ENCODE measurements at regions not wholly inside any gene's neighbourhood (a gene's known extent, or its start where the extent isn't known, plus 50 kb on each side); places are given as distances from the start of the nearest gene placed in this dataset.
"Not testable (repeated sequence)": the region's sequence is repeated elsewhere in the genome, so short reads cannot be mapped to it uniquely, and the experiment has no call there.

DNA sequence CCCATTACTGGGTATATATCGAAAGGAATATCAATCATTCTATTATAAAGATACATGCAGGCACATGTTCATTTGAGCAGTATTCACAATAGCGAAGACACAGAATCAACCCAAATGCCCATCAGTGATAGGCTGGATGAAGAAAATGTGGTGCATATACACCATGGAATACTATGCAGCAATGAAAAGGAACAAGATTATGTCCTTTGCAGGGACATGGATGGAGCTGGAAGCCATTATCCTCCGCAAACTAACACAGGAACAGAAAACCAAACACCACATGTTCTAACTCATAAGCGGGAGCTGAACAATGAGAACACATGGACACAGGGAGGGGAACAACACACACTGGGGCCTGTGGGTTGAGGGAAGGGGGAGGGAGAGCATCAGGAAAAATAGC is 434.3 kb downstream of the BUD13 start:
- not testable (repeated sequence) for H3K4me3 ChIP-seq (ENCODE audit: low read depth, low read length); DNase-seq (ENCODE audit: low read depth)

DNA sequence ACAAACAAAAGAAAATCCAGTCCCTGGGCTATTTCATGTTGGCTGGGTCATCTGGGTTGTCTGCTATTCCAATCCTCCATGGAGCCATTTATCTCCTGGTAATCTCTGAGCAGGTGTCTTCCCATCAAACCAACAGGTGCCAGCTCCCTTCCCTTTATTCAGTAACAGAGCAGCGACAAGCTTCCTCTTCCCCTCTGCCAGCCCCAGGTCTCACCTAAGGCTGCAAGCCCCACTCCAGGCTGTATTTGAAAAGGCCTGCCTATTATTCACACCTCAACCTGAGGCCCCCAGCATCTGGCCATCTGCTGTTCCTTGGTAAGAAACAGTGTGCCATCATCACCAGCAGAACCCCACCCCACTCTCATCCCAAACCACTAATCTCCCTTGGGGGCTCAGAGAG is 436.2 kb downstream of the BUD13 start:
- no peak overlapping the region for H3K4me3 ChIP-seq (ENCODE audit: low read depth, low read length)
- no peak for DNase-seq (ENCODE audit: low read depth)

DNA sequence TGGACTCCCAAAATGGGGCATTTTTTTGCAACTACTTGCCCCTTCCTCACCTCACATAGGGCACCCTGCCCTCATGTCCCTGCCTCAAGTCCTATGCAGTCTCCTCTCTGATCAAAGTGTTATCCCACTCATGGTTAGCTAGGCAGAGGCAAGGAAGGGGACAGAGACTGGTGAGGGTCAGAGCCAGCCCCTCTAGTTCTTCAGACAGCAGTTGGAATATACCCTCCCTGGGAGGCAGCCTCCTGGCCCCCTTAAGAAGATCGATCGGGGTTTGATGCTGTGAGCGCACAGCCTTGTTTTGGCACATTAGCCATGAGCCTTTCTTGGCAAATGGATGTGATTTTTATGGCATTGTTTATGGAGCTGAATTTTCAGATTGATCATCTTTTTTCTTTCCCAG is 436.9 kb downstream of the BUD13 start:
- no peak for DNase-seq (ENCODE audit: low read depth)
- no peak overlapping the region for H3K4me3 ChIP-seq (ENCODE audit: low read depth, low read length)

DNA sequence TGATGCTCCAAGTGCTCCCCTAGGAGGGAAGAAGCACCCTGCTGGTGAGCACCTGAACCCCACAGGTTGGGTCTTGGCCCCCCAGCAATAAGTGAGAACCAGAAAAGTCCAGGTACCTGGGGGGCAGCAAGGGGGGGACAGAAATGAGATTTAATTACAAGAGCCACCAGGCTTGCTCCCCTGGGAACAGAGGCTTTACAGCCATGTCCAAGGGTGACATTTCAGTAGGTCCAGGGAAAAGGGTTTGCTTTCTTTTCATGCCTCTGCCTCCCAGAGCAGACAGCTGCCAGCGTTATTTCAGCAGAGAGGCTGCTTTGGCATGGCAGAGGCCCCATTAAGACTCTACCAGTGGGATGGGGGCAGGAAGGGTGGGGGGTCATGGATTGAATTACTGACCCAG is 437.7 kb downstream of the BUD13 start:
- no peak for DNase-seq (ENCODE audit: low read depth)
- H3K4me3 ChIP-seq (ENCODE audit: low read depth, low read length), result no peak overlapping the region

DNA sequence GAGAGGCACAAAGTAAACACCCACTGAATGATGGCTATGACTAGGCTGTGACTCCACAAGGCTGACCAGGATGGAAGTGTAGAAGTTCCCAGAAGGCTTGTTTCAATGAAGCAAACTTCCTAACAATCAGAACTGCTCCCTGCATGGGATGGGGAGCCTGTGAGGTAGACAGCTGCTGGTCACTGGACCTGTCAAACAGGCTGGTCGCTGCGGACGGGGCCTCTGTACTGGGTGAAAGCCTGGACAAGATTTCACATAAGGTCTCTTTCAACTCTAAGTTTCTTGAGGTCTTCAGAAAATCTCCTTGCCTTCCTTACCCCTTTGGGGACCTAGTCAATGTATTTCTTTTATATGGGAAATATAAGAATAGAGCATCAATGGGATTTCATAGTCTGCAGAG is 438.2 kb downstream of the BUD13 start:
- no peak for DNase-seq (ENCODE audit: low read depth)
- no peak overlapping the region for H3K4me3 ChIP-seq (ENCODE audit: low read depth, low read length)

DNA sequence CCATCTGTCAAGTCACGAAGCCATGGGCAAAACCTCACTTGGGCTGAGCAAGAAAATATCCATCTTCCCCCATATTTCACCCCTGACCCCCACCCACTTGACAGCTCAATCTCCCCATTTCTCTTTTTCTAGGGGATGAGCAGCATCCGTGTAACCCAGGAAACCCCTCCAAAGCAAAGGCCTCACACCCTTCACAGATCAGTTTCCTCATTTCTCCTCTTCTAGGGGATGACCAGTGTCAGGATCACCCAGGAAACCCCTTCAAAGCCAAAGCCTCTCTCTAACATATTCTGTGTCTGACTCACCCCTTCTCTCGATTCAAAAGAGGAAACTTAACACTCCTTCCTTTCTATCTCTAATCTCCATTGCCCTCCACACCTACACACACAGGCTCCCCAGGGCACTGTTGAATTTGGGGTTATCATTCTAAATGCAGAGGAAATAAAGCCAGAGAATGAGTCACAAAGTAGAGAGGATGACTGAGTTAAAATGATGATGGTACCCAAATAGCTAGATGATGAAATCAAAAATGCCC is 439.7 kb downstream of the BUD13 start:
- no peak for DNase-seq (ENCODE audit: low read depth)
- H3K4me3 ChIP-seq (ENCODE audit: low read depth, low read length), result no peak overlapping the region

DNA sequence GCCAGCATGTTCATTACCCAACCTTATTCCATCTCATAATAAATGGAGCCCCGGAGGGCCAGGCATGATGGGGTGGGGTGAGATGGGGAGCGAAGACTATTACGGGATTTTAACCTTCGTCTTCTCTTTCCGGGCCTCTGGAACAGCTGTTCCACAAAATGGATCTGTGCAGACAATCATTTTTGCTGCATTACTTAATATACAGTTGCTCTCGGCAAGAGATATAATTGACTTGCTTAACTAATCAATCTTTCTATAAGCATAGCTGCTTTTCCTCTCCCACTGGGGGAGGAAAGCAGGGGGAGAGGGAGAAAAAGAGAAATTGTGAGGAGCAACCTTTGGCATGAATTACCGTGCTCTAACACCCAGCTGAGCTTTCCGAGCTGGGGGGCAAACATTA is 440.4 kb downstream of the BUD13 start:
- H3K4me3 ChIP-seq (ENCODE audit: low read depth, low read length), result no peak overlapping the region
- no peak for DNase-seq (ENCODE audit: low read depth)

DNA sequence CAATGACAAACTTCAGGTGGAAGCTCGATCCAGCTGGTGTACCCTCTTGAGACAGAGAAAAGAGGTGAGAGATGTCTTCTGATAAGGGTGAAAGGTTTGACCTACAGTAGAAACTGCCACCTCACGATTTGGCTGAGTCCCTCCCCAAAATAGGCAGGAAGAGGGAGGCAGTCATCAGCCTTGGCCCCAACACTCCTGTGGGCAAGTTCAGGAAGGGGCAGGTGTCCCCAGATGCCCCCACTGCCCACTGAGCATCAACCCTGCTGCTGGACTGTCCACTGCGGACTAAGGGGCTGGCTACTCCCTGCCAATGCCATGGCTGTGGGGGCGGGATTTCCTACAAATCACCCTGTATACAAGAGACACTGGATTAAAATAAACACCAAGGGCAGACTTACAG is 441.4 kb downstream of the BUD13 start:
- DNase-seq (ENCODE audit: low read depth), result no peak
- H3K4me3 ChIP-seq (ENCODE audit: low read depth, low read length), result no peak overlapping the region

DNA sequence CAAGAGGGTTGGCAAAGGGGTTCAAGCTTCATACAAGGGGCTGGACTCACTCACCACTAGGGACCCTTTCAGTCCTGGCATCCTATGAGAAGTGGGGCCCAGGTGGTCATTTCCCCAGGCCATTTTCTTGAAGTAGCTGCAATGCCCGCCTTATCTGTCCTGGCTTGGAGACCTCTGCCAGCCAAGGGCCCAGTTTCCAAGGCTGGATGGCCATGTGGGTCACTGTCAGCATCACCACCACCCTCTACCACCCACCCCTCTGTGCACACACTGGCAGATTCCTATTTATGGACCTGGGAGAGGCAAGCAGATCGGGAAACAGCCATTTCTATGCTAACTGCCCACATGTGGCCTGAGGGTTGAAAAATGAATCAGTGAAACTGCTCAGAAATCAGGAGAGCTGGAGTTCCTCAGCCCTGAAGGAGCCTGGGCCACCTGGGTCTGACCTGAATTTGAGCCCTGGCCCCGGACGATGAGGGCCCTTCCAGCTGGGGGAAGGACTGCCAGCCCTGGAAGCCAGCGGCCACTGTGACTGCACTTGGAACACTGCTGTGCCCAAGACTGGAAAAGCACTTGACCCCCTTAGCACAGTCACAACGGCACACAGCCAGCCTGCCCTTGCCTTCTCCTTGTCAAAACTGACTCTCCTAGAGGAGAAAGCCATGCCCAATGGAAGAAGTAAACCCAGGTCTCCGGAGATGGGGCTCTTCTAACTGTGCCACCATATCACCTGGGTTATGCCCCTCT is 442.2 kb downstream of the BUD13 start:
- H3K4me3 ChIP-seq (ENCODE audit: low read depth, low read length), result no peak overlapping the region
- DNase-seq (ENCODE audit: low read depth), result no peak

DNA sequence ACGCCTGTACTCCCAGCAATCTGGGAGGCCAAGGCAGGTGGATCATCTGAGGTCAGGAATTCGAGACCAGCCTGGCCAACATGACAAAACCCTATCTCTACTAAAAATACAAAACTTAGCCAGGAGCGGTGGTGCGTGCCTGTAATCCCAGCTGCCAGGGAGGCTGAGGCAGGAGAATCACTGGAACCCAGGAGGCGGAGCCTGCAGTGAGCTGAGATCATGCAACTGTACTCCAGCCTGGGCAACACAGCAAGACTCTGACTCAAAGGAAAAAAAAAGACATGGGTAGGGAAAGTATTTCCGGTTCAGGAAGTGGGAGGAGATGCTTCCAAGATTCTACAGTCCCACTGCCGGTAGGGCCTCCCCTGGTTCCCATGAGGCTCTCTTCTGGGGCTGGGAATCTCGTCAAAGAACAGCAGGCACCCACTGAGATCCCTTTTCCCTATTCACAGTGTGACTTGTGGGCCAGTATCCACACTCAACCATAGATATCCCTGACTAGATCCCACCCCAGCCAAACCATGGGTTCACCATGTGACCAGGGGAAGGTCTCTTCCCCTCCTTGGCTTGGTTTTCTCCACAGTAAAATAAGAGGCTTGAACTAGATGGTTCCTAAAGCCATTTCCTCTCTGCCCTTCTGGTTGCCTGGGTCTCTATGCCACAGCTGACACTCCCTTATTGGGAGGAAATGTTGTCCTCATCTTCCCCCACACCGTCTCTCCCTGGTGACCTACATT is 443.3 kb downstream of the BUD13 start:
- no peak overlapping the region for H3K4me3 ChIP-seq (ENCODE audit: low read depth, low read length)
- DNase-seq (ENCODE audit: low read depth), result no peak

DNA sequence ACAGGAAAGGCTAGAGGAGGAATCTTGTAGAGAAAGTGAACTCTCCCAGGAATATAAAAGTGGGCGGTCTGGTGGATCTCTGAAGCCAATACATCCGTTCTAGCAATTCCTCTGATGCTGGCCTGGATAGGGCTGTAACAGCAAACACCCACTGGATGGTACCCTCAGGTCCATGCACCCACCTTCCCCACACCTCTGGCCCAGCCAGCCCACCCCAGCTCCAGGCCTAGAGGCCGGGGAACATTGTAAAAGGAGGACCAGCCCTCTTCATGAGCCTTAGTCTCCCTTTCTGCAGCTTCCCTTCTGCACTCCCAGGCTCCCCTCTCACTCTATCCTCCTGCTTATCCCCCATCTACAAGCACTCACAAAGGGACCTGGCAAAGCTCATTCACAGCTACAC is 443.9 kb downstream of the BUD13 start:
- DNase-seq (ENCODE audit: low read depth), result no peak
- no peak overlapping the region for H3K4me3 ChIP-seq (ENCODE audit: low read depth, low read length)

DNA sequence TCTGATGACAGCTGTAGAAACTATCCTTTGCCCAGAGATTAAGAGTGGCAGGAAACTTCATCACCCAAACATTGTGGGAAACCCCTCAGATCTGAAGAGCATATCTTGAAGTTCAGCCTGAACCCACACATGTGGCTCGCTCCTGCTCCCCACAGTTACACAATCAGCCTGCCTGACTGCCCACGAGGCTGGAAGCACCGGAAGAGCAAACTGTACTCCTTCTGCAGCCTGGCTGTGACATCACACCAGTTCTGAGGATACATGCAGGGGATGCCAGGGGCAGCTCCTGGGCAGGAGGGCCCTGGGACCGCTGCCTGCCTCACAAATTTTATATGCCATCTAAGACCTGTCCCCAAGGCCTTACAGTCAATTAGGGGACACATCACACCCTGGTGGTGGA is 444.4 kb downstream of the BUD13 start:
- DNase-seq (ENCODE audit: low read depth), result no peak
- H3K4me3 ChIP-seq (ENCODE audit: low read depth, low read length), result no peak overlapping the region

DNA sequence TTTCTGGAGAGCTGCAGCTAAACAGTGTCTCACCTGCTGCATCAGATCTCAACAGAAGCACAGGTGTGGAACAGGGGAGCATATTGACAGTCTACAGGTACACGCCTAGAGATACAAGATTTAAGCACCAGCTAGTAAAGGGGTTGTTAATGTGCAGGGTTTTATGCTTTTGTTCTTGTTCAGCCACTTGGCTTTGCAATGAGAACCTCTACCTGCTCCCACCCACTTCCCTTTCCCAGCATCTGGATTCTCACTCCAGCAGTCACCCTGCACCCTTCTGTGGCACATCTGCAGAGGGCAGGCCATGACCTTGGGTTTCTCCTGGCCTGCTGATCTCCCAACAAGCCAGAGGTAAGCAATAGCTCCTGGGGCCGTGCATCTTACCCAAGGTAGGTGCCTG is 446.6 kb downstream of the BUD13 start:
- H3K4me3 ChIP-seq (ENCODE audit: low read depth, low read length), result no peak overlapping the region
- no peak for DNase-seq (ENCODE audit: low read depth)

DNA sequence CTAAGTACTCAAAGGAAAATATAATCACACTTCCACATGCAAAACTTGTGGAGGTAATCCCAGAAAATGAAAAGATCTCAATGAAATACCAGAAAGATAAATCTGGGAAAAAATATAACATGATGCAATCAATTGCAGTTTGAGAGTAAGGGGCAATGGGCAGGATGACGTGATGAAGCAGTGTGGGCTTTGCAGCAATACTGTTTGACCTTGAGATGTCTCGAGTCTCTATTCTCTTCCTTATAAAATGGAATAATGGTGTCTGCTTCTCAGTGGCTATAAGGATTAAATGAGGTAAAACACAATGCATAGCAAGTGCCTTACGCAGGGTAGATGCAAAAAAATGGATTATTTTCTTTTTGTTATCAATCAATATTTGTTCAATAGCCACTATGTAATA is 447.5 kb downstream of the BUD13 start:
- no peak overlapping the region for H3K4me3 ChIP-seq (ENCODE audit: low read depth, low read length)
- DNase-seq (ENCODE audit: low read depth), result no peak

DNA sequence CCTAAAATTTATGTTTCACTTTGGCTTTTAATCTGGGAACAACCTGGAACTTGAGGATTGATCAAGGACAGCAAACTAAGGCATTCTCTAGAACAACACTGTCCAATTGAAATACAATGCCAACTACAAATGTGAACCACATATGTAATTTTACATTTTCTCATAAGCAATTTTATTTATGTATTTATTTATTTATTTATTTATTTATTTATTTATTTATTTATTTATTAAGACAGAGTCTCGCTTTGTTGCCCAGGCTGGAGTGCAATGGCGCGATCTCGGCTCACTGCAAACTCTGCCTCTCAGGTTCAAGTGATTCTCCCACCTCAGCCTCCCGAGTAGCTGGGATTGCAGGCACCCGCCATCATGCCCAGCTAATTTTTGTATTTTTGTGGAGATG is 448.7 kb downstream of the BUD13 start:
- DNase-seq (ENCODE audit: low read depth); H3K4me3 ChIP-seq (ENCODE audit: low read depth, low read length): not testable (repeated sequence)

DNA sequence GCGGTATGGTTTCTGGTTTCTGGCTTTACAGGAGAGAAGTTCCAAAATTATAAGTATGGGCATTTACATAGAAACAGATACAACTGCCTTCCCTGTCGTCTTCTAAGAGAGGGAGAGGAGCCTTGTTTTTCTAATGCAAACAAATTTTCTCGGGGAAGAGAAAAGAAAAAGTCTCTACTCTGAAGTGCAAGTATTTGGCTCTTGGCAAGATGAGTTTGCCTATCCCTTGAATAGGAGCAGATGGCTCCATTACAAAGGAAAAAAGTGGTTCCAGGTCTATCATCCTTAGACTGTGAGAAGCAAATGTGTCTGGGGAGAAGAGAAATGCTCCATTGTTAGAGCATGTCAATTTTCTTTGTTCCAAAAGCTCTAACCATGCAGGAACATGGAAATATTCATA is 455.6 kb downstream of the BUD13 start:
- no peak for DNase-seq (ENCODE audit: low read depth)
- no peak overlapping the region for H3K4me3 ChIP-seq (ENCODE audit: low read depth, low read length)

DNA sequence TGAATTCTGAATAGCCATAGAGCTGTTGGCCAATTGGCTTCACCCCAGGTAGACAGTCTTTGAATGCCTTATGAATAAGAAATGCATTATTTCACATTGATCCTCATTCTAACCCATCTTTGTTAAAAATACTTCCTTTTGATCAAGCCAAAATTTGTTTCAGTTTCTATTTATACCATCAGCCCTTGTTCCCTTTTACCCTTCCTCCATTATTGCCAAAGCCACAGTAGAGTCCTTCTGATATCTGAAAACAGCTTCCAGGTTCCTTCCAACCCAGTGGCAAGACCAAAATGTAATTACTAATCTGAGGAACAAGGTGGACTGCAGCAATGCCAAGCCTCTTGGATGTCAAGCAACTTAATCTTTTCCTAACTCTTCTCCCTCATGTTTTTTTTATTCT is 458.8 kb downstream of the BUD13 start:
- no peak for DNase-seq (ENCODE audit: low read depth)
- H3K4me3 ChIP-seq (ENCODE audit: low read depth, low read length), result no peak overlapping the region

DNA sequence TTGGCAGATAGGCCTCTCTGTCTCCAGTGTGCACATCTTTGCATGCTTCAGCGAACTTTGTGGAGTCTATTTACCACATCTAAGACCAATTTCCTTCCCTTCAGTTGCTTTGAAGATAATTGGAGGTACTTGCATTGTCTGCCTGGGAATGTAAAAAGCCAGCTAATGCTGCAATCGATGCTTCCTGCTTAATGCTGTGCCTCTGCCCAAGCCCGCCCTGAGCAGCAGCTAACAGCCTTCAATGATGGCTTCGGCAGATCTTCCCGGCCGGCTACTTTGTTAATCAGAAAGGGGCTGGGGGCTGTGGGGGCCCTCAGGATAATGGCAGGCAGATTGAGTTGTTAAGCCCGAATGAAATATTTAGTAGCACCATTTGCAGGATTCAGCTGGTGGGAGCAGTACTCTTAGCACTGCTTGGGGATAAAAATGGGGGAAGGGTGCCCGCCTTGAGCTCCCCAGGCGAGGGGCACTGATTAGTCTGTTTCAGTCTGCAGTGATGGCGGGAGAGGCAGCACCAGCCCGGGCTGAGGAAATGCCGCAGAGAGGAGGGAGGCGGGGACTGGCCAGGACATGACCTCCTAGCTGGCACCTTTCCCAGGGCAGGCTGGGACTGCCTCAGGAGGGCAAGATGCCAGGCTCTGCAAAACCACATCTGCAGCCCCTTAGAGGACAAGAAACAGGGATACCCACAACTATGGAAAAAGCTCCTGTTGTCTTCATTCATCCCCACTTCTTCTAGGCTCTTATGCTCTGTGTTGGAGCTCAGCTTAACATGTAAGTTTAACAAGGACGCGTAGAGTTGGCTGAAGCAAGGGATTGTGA is 460.0 kb downstream of the BUD13 start:
- H3K4me3 ChIP-seq (ENCODE audit: low read depth, low read length), result no peak overlapping the region
- no peak for DNase-seq (ENCODE audit: low read depth)

DNA sequence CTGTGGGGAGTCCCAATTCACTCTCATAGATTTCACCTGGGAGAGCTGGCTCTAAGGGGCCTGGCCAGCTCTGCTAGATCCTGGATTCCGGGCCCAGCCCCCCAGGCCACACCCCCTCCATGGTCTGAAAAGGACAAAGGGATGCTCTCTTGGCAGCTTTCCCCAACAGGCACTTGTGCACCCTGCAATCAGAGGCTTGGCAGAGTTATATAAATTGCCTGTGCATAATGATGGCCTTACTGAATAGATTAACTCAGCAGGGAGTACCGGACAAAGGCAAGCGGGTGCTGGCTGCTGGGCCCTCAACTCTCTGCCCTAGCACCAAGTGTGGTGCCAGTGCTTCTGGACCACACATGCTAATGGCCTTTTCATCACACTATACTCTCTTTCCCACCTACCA is 461.6 kb downstream of the BUD13 start:
- H3K4me3 ChIP-seq (ENCODE audit: low read depth, low read length), result no peak overlapping the region
- DNase-seq (ENCODE audit: low read depth), result no peak

DNA sequence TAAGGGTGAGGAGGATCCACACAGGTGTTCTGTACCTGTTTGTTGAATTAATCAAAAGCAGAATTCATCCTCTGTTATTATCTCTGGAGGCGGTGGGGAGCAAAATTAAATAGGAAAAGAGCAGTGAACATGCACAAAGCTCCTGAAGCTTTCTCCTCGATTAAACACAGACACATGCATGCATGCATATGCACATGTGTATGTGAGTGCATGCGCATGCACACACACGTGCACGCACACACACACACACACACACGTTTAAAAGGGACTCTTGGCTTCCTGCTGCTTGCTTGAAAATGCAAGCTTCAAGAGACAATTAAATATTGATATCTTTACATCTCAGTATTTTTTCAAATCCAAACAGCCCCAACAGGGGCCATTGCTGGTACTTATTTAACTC is 462.1 kb downstream of the BUD13 start:
- no peak for DNase-seq (ENCODE audit: low read depth)
- H3K4me3 ChIP-seq (ENCODE audit: low read depth, low read length), result no peak overlapping the region
